HG03354 (cell line): ENCODE measurements at regions not wholly inside any gene's neighbourhood (a gene's known extent, or its start where the extent isn't known, plus 50 kb on each side); places are given as distances from the start of the nearest gene placed in this dataset.
"Not testable (repeated sequence)": the region's sequence is repeated elsewhere in the genome, so short reads cannot be mapped to it uniquely, and the experiment has no call there.

Experiments used
- ATAC-seq: cut with Tn5 transposase; IDR thresholded peaks from one replicate; pipeline ENCODE4 v1.9.1; 2021; ENCODE audit warnings: mild to moderate bottlenecking; ENCODE audit not compliant: unreplicated experiment, poor library complexity, severe bottlenecking

GRCh38 chr4:31499216-31499615, 779.0 kb downstream of the PCDH7 start:
- not testable (repeated sequence) for ATAC-seq

- no peak for ATAC-seq
These were observed 796.4 kb downstream of the PCDH7 start for GRCh38 chr4:31516520-31516919.

- no peak for ATAC-seq
These were observed 798.7 kb downstream of the PCDH7 start for GRCh38 chr4:31518796-31519250.

- no peak for ATAC-seq
These were observed 810.4 kb downstream of the PCDH7 start for GRCh38 chr4:31530555-31530954.

- ATAC-seq: no peak
These were observed 818.7 kb downstream of the PCDH7 start for GRCh38 chr4:31538877-31539276.

- ATAC-seq: no peak
These were observed 819.3 kb downstream of the PCDH7 start for GRCh38 chr4:31539284-31540069.

GRCh38 chr4:31545330-31545729, 825.2 kb downstream of the PCDH7 start:
- no peak for ATAC-seq

- ATAC-seq: no peak
These were observed 825.6 kb downstream of the PCDH7 start for GRCh38 chr4:31545755-31546154.

- ATAC-seq: no peak
These were observed 827.9 kb downstream of the PCDH7 start for GRCh38 chr4:31548021-31548420.

GRCh38 chr4:31548823-31549222, 828.7 kb downstream of the PCDH7 start:
- ATAC-seq: no peak

- no peak for ATAC-seq
These were observed 829.1 kb downstream of the PCDH7 start for GRCh38 chr4:31549256-31549655.

- ATAC-seq: no peak
These were observed 837.3 kb downstream of the PCDH7 start for GRCh38 chr4:31557437-31557836.

- ATAC-seq: no peak
These were observed 853.4 kb downstream of the PCDH7 start for GRCh38 chr4:31573554-31573953.

- no peak for ATAC-seq
These were observed 855.3 kb downstream of the PCDH7 start for GRCh38 chr4:31575504-31575903.

- no peak for ATAC-seq
These were observed 860.7 kb downstream of the PCDH7 start for GRCh38 chr4:31580843-31581242.

- no peak for ATAC-seq
These were observed 865.3 kb downstream of the PCDH7 start for GRCh38 chr4:31585503-31585902.

GRCh38 chr4:31592293-31592692, 872.1 kb downstream of the PCDH7 start:
- no peak for ATAC-seq

- no peak for ATAC-seq
These were observed 875.3 kb downstream of the PCDH7 start for GRCh38 chr4:31595496-31595895.

GRCh38 chr4:31598639-31599038, 878.5 kb downstream of the PCDH7 start:
- ATAC-seq: no peak

- no peak for ATAC-seq
These were observed 881.6 kb downstream of the PCDH7 start for GRCh38 chr4:31601793-31602192.

- ATAC-seq: no peak
These were observed 893.9 kb downstream of the PCDH7 start for GRCh38 chr4:31613946-31614623.
